ENCODE measurements at regions not wholly inside any gene's neighbourhood (a gene's known extent, or its start where the extent isn't known, plus 50 kb on each side); places are given as distances from the start of the nearest gene placed in this dataset.

DNA sequence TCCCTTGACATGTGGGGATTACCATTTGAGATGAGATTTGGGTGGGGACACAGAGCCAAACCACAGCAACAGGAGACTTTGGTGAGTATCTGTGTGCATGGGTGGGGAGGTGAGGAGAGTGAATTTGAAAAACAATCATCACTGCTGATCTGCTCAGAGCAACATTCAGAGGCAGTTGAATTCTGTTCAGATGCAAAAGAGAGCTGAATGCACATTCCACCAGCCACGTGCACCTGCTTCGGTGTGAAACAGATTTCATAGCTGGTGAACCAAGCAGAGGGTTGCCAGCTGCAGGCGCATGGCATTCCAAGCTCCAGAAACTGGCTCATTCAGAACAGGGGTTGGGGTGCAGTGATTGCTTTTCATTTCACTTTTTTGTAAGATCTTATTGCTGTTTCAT is 233.1 kb upstream of the FOXF1 start:
- TF ChIP-seq RAD21 (IDR thresholded peaks at IDR 0.05; ENCODE audit: low read depth) = no peak
- TF ChIP-seq TAF1 (IDR thresholded peaks at IDR 0.05; ENCODE audit: low read depth) = no peak
- TF ChIP-seq EGR1 (IDR thresholded peaks at IDR 0.05) = no peak
- TF ChIP-seq NFIC (IDR thresholded peaks at IDR 0.05) = no peak

Data from Ishikawa (cell line).